GM21367 (cell line): ENCODE measurements at regions not wholly inside any gene's neighbourhood (a gene's known extent, or its start where the extent isn't known, plus 50 kb on each side); places are given as distances from the start of the nearest gene placed in this dataset.
"Not testable (repeated sequence)": the region's sequence is repeated elsewhere in the genome, so short reads cannot be mapped to it uniquely, and the experiment has no call there.

Experiments
- ATAC-seq: cut with Tn5 transposase; IDR thresholded peaks from one replicate; pipeline ENCODE4 v1.9.1; 2021; ENCODE audit not compliant: unreplicated experiment

GRCh38 chr3:40695848-40696247 lies 171.1 kb downstream of the ZNF621 start:
- no peak for ATAC-seq

- not testable (repeated sequence) for ATAC-seq
These were observed 173.9 kb downstream of the ZNF621 start for GRCh38 chr3:40698611-40699010.

- no peak for ATAC-seq
These were observed 176.3 kb downstream of the ZNF621 start for GRCh38 chr3:40701016-40701588.

- ATAC-seq = no peak
These were observed 179.5 kb downstream of the ZNF621 start for GRCh38 chr3:40704224-40704623.

- no peak for ATAC-seq
These were observed 180.9 kb downstream of the ZNF621 start for GRCh38 chr3:40705663-40706062.

GRCh38 chr3:40713306-40713705 lies 188.5 kb downstream of the ZNF621 start:
- ATAC-seq = no peak

- ATAC-seq = no peak
These were observed 189.0 kb downstream of the ZNF621 start for GRCh38 chr3:40713795-40714194.

GRCh38 chr3:40714771-40715345 lies 190.1 kb downstream of the ZNF621 start:
- no peak for ATAC-seq

GRCh38 chr3:40715551-40715950 lies 190.8 kb downstream of the ZNF621 start:
- no peak for ATAC-seq

GRCh38 chr3:40717471-40717870 lies 192.7 kb downstream of the ZNF621 start:
- no peak for ATAC-seq

GRCh38 chr3:40718209-40718608 lies 193.4 kb downstream of the ZNF621 start:
- peak; percentile 15 for ATAC-seq

GRCh38 chr3:40718681-40719080 lies 193.9 kb downstream of the ZNF621 start:
- ATAC-seq = peak; percentile 86

- no peak for ATAC-seq
These were observed 195.0 kb downstream of the ZNF621 start for GRCh38 chr3:40719660-40720287.

GRCh38 chr3:40720341-40720740 lies 195.6 kb downstream of the ZNF621 start:
- ATAC-seq = no peak

GRCh38 chr3:40720863-40721262 lies 196.1 kb downstream of the ZNF621 start:
- no peak for ATAC-seq

GRCh38 chr3:40723083-40723660 lies 198.4 kb downstream of the ZNF621 start:
- no peak for ATAC-seq

- ATAC-seq = no peak
These were observed 200.3 kb downstream of the ZNF621 start for GRCh38 chr3:40725031-40725430.

- no peak for ATAC-seq
These were observed 206.7 kb downstream of the ZNF621 start for GRCh38 chr3:40731445-40731844.

- ATAC-seq = no peak
These were observed 212.2 kb downstream of the ZNF621 start for GRCh38 chr3:40736943-40737342.

GRCh38 chr3:40737343-40737742 lies 212.6 kb downstream of the ZNF621 start:
- no peak for ATAC-seq

GRCh38 chr3:40739971-40740370 lies 215.2 kb downstream of the ZNF621 start:
- no peak for ATAC-seq

GRCh38 chr3:40741729-40742128 lies 217.0 kb downstream of the ZNF621 start:
- ATAC-seq = no peak
